ENCODE measurements at regions not wholly inside any gene's neighbourhood (a gene's known extent, or its start where the extent isn't known, plus 50 kb on each side); places are given as distances from the start of the nearest gene placed in this dataset.

- Histone ChIP-seq H3K79me2 (ENCODE audit: control insufficient read depth, insufficient read depth, low read length) (no peaks in the 10 kb centered on the region), H4K20me1 (replicated peaks; ENCODE audit: control insufficient read depth, insufficient read depth, low read length) (no peaks in the 10 kb centered on the region), H3K9me3 (replicated peaks; ENCODE audit: control insufficient read depth, insufficient read depth, low read depth, low read length) (0 out of 2 replicates have a peak, but pooled peaks cover 5% of the 10 kb centered on the region), H3K4me1 (replicated peaks in 1 of 2; ENCODE audit: control insufficient read depth in 2 of 2, insufficient read depth in 2 of 2, low read length in 2 of 2) (peaks cover 13 to 40% of the 10 kb centered on the region in 2 experiments), H3K9ac (ENCODE audit: insufficient read depth in 1 of 2, low read depth in 2 of 2, low read length in 2 of 2) (no peak overlapping the region), H3K4me2 (ENCODE audit: insufficient read depth, low read length) (no peak overlapping the region), H3K27me3 (ENCODE audit: control insufficient read depth in 2 of 2, insufficient read depth in 2 of 2, low read length in 2 of 2) (no peaks in the 10 kb centered on the region), H3K9me1 (ENCODE audit: control insufficient read depth, insufficient read depth, low read length) (no peaks in the 10 kb centered on the region), H3K27ac (ENCODE audit: extremely low read depth, low read depth, low read length) (no peak overlapping the region), H3K4me3 (no peak overlapping the region), H2AFZ (ENCODE audit: low read depth, low read length) (no peak overlapping the region), H3K36me3 (ENCODE audit: control insufficient read depth, insufficient read depth, low read length) (no peaks in the 10 kb centered on the region)
- ChIA-PET CTCF (ENCODE audit: low intra/inter-chr PET ratio) (no interaction called here), POLR2A (no interaction called here)
- BruUV-seq (replicated peaks) = no TSS peak
- intact Hi-C loops (cut with micrococcal nuclease) = no loop called here
- no peak for TF ChIP-seq HINFP (tag; conservative IDR thresholded peaks at IDR 0.05; ENCODE audit: low read depth)
- TF ChIP-seq SMARCC2 (IDR thresholded peaks at IDR 0.05; ENCODE audit: low read depth) = no peak
- no peak for TF ChIP-seq ZNF124 (CRISPR knock-in tag; IDR thresholded peaks at IDR 0.05)
- TF ChIP-seq MTA2 (IDR thresholded peaks at IDR 0.05; ENCODE audit: low read depth) = no peak
- TF ChIP-seq ZNF75A (CRISPR knock-in tag; IDR thresholded peaks at IDR 0.05) = no peak
- TF ChIP-seq THAP7 (CRISPR knock-in tag; IDR thresholded peaks at IDR 0.05) = no peak
- no peak for TF ChIP-seq RAD21 (CRISPR knock-in tag; conservative IDR thresholded peaks at IDR 0.05 in 1 of 2, IDR thresholded peaks at IDR 0.05 in 1 of 2)
- TF ChIP-seq GMEB1 (CRISPR knock-in tag; IDR thresholded peaks at IDR 0.05) = no peak
- no peak for TF ChIP-seq CLOCK (CRISPR knock-in tag; IDR thresholded peaks at IDR 0.05; ENCODE audit: borderline replicate concordance)
- TF ChIP-seq ZNF174 (CRISPR knock-in tag; IDR thresholded peaks at IDR 0.05) = no peak
- no peak for TF ChIP-seq ZNF121 (CRISPR knock-in tag; conservative IDR thresholded peaks at IDR 0.05)
- no peak for TF ChIP-seq NFYB (IDR thresholded peaks at IDR 0.05; ENCODE audit: extremely low read depth, insufficient read length)
- in situ Hi-C loops (cut with MboI) = no loop called here
- FAIRE-seq (no peak), ATAC-seq (no peak), DNase-seq (ENCODE audit: extremely low read depth in 1 of 4, low spot score in 3 of 4) (no peak)
Measured at GRCh38 chr5:173823274-173823644, 64.9 kb upstream of the CPEB4 start.

Measured in K562 (cell line).